ENCODE measurements at regions not wholly inside any gene's neighbourhood (a gene's known extent, or its start where the extent isn't known, plus 50 kb on each side); places are given as distances from the start of the nearest gene placed in this dataset.

- DNase-seq (ENCODE audit: low read depth) = peak; percentile 17
These were observed 1494.7 kb upstream of the TMEM132C start for GRCh38 chr12:126772171-126772864.

DNA sequence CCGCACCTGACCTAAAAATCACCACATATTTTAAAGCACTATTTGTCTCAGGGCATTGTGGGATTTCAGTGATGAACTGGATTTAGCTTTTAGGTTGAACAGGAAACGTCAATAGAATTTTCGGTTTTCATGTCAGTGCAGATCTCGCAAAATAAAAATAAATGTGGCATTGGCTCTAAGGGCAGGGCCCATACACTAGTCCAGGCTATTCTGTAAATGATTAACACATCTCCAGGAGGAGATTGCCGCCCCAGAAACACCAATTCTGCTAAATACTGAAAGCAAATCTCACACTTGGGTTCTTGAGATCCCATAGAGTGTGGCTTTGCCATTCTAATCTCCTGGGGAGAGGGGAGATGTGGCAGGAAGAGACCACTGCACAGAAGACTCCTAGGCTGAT, 1494.0 kb upstream of the TMEM132C start:
- DNase-seq (ENCODE audit: low read depth) = no peak

GRCh38 chr12:126773491-126773890, 1493.5 kb upstream of the TMEM132C start:
- no peak for DNase-seq (ENCODE audit: low read depth)

- no peak for DNase-seq (ENCODE audit: low read depth)
These were observed 1490.8 kb upstream of the TMEM132C start for GRCh38 chr12:126776026-126776655.

DNA sequence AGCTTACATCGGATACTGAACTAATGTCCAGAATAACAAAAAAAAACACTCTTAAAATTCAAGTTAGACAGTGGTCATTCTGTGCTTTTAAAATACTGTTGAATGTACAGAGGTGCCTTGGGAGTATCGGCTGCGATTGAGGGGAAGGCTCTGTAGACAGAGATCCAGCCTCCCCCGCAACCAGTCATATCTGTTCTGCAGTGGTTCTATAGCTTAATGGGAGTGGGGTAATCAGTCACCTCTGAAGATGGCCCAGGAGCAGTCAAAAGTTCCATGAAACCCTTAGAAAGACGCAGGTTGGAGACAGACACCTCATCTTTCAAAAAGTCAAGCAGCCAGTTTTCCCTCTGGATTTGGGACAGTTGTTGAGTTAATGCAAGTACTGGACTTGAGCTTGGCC, 1486.6 kb upstream of the TMEM132C start:
- no peak for DNase-seq (ENCODE audit: low read depth)

DNA sequence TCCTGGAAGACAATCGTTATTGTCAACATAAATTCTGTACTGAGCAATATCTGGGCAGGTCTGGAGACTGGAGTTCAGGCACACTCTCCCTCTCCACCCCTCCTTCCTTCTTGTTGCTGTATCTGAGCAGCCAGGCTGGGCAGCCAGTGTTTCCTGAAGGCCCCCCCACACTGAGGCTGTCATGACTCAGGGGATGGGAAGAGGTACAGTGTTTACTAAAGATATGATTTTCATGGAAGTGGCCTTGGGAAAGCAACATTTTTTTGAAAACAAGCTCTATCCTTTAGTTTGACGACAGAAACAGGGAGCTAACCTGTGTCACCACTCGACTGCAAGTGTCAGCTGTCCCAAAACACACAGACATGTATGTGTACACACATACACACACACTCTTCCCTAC, 1485.4 kb upstream of the TMEM132C start:
- no peak for DNase-seq (ENCODE audit: low read depth)

- no peak for DNase-seq (ENCODE audit: low read depth)
These were observed 1484.9 kb upstream of the TMEM132C start for GRCh38 chr12:126782083-126782482.

DNA sequence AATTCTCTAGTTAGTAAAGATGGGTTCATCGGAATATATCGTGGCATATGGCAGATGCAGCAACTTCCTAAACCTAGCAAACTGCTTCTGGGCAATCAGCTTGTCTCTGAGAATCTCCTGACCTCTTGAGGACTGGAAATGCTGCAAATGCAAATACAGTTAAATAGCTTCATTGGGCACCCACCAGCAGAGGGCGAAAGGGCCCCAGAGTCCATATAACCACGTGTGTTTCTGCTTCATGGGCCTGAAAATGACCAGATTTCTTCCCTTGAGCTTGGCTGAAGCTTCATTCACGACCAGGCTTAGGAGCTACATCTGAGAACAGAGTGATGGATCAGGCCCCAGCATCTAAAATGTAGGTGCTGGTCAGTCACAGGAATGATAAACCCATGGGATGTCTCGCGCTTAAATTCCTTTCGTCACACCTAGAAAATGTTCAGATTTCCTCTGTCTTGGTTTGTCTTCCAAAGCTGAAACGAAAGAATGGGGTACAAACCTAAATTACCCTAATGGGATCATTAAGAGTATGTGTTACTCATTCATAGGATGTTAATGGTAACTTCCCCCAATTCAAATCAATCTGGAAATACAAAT, 1482.5 kb upstream of the TMEM132C start:
- no peak for DNase-seq (ENCODE audit: low read depth)

- no peak for DNase-seq (ENCODE audit: low read depth)
These were observed 1477.0 kb upstream of the TMEM132C start for GRCh38 chr12:126789963-126790362.

DNA sequence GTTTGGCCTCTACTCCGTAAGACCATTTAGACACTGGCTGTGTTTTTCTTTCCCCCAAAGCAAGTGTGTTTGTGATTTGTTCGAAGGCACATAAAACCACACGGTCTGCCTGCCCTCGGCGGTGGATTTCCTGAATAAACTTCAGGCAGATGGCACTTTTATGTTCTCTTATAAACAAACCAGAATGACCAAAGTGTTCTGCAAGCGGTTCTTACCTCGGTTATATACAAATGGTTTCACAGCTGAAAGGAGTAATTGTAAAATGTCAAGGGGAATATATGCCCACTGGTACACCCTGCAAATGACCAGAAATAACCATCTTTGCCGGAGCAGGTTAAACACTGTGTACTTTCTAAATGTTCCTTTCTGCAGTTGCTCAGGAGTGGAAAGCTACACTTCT, 1475.8 kb upstream of the TMEM132C start:
- no peak for DNase-seq (ENCODE audit: low read depth)

- no peak for DNase-seq (ENCODE audit: low read depth)
These were observed 1474.6 kb upstream of the TMEM132C start for GRCh38 chr12:126792411-126792810.

- DNase-seq (ENCODE audit: low read depth) = no peak
These were observed 1469.4 kb upstream of the TMEM132C start for GRCh38 chr12:126797525-126797924.

- DNase-seq (ENCODE audit: low read depth) = no peak
These were observed 1468.5 kb upstream of the TMEM132C start for GRCh38 chr12:126798449-126798848.

- no peak for DNase-seq (ENCODE audit: low read depth)
These were observed 1459.6 kb upstream of the TMEM132C start for GRCh38 chr12:126807312-126807865.

DNA sequence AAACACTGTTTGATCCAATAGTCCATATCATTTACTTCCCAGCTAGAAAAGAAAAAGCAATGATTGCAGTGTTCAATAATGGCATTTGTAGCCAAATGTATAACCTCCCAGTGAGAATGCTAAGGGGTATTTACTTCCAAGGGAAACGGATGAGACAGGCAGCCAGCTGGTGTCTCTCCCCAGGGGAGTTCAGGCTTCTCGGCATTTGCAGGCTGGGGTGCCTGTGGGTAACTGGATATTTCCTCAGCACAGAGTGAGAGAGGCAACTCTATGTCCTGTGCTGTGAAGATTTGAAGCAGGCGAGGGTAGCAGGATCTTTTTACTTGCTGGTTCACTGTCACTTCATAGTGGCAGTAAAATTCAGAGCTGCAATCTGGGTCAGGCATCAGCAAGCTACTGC, 1455.6 kb upstream of the TMEM132C start:
- DNase-seq (ENCODE audit: low read depth) = no peak

GRCh38 chr12:126819554-126819953, 1447.4 kb upstream of the TMEM132C start:
- no peak for DNase-seq (ENCODE audit: low read depth)

DNA sequence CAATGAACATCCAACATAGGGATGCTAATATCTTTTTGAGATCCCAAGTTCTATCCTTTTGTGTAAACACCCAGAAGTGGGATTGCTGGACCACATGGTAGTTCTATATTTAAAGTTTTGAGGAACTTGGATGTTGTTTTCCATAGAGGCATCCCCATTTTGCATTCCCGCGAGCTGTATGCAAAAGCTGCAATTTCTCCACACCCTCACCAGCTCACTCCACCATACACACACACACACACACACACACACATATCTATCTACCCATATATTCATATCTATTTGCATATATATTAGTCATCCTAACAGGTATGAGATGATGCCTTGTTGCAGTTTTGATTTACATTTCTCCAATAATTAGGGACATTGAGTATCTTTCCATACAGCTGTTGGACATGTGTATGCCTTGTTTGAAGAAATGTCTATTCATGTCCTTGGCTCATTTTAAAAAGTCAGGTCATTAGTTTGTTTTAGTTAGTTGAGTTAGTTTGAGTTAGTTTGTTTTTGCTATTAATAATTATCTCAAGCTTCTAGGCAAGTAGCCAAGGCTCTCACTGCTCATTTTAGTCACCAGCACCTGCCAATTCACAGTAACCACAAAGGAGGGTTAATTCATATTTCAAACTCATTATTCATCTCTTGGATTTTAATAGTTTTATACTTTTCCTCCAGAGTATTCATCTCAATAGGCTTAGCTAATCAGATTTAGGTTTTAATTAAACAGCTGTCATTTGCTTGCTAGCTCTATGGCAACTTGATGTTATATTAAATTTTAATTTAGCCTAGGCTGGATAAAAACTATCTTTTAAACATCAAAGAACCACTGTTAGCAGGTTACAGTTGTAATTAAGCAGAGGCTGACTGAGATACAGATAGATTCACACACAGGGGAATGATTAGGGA, 1435.9 kb upstream of the TMEM132C start:
- DNase-seq (ENCODE audit: low read depth) = no peak

- DNase-seq (ENCODE audit: low read depth) = no peak
These were observed 1429.3 kb upstream of the TMEM132C start for GRCh38 chr12:126837697-126838096.

DNA sequence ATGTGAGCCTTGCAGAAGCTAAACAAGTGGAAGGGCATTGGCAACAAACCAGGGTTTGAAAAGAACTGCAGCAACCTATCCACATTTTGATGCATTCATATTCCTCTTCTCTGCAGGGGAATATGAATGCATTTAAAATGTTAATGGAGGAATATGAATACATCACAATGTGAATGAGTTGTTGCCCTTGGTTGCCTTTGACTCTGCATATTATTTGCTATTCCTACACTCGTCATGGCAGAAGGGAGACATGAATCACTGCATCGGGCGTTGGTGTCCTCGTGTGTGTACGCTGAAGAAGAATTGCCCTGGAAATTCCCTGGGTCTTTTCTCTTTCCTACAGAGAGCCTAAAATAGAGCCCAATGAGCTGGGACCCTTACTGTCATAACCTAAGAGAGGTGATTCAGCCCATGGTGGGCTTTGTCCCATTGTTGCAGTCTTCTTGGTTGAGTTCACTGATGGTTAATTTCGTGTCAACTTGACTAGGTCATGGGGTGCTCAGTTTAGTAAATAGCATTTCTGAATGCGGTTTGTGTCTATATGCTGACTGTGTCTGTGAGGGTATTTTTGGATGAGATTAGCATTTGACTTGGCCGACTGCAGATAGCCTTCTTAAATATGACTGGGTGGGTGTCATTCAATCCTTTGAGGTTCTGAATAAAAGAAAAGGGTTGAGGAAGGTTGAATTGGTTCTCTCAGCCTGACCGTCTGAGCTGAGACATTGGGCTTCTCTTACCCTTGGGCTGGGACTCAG, 1422.9 kb upstream of the TMEM132C start:
- DNase-seq (ENCODE audit: low read depth) = no peak

- no peak for DNase-seq (ENCODE audit: low read depth)
These were observed 1419.9 kb upstream of the TMEM132C start for GRCh38 chr12:126847005-126847629.

GRCh38 chr12:126855768-126856167, 1411.2 kb upstream of the TMEM132C start:
- no peak for DNase-seq (ENCODE audit: low read depth)
